GM21528 (cell line): ENCODE measurements at regions not wholly inside any gene's neighbourhood (a gene's known extent, or its start where the extent isn't known, plus 50 kb on each side); places are given as distances from the start of the nearest gene placed in this dataset.

Experiments
- ATAC-seq: cut with Tn5 transposase; IDR thresholded peaks from one replicate; pipeline ENCODE4 v1.9.1; 2021; ENCODE audit warnings: mild to moderate bottlenecking, moderate library complexity; ENCODE audit not compliant: unreplicated experiment, low FRiP score

DNA sequence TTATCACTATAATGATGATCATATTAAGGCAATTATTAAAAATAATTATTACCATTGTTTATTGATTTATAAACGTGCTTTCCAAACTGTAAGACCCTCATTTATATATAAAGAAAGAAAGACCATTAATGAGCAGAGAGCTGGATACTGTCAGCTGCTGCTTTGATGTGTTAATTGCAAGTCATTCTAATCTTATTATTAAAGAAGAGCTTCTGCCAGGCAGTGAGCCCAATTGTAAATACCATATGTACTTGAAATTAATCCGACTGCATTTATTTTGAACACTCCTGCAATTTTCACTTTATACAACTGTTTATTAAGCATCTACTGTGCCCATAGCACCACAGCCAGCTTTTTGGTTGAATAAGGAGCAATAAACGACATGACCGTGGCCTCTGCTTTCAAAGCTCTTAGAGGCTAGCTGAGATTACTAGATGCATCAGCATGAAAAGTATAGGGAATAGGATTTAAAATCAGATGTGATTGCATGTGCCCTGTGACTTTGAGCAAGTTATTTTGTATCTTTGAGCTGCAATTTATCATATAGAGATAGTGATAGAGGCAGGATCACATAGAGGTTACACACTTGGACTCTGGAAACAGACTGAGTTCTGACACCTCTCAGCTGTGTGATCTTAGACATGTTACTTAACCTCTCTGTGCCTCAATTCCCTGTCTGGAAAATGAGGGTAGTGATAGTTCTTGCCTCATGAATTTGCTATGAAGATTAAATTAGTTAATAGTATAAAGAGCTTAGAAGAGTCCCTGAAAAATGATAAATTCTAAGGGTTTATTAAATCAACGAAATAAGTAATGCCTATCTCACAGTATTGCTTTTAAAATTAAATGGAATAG is 83.4 kb downstream of the MYCN start:
- ATAC-seq = no peak

- ATAC-seq = no peak
These were observed 82.3 kb downstream of the MYCN start for GRCh38 chr2:16022548-16023240.

GRCh38 chr2:16021611-16022363 is 81.4 kb downstream of the MYCN start:
- ATAC-seq = no peak

DNA sequence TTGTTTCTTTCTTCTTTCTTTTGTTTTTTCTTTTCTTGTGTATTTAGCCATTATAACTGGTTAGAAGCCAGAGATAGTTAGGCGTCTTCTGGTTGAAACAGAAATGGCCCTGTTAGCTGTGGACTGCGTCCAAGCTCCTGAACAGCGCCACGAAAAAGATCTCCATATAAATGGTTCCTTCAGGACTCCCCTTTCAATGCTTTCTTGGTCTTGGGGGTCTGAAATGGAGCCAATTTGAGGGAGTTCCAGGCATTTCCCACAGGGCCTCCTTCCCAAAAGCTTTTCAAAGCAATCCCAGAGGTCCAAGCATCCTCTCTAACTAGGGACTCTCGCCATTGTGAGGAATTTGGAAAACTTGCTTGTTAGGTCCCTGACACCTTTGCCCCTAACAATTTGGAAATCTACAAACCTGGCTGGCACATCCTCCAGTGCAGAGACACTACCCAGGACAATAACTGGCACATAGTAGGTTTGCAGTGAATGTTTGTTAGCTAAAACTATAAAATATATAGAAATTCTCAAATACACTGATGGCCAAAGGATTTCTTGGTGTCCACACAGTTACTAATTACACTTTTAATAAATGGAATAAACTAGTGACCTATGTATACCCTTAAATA is 80.1 kb downstream of the MYCN start:
- no peak for ATAC-seq

DNA sequence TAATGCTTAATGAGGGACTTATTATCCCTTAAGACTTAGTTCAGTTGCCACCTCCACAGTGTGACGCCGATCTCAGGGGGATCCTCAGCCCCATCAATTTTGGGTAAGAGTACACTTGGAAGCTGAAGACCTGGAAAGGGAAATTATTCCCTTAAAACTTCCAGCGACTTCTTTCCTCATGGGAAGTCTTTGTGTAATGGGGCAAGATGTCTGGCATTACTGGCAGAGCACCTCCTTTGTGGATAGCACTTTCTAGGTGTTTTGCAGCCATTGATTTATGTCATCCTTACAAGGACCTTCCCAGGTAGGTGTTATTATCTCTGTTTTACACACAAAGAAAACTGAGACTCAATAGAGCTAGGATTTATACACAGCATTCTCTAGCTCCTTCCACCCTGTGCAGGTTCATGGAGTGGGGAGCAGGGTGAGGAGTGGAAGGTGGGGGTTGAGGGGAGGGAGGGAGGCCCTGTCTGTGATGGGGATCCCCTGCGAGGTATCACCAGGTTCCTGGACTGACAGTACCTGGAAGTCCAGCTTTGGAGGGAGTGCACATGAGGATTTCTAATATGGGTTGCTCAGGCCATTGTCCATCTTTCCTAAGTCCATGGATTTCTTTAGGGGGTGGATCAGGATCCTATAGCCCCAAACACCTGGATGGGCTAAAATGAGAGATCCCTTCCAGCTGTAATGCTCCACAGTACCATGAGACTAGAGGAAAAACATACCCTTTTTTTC is 79.4 kb downstream of the MYCN start:
- no peak for ATAC-seq

- ATAC-seq = no peak
These were observed 78.7 kb downstream of the MYCN start for GRCh38 chr2:16019060-16019480.

DNA sequence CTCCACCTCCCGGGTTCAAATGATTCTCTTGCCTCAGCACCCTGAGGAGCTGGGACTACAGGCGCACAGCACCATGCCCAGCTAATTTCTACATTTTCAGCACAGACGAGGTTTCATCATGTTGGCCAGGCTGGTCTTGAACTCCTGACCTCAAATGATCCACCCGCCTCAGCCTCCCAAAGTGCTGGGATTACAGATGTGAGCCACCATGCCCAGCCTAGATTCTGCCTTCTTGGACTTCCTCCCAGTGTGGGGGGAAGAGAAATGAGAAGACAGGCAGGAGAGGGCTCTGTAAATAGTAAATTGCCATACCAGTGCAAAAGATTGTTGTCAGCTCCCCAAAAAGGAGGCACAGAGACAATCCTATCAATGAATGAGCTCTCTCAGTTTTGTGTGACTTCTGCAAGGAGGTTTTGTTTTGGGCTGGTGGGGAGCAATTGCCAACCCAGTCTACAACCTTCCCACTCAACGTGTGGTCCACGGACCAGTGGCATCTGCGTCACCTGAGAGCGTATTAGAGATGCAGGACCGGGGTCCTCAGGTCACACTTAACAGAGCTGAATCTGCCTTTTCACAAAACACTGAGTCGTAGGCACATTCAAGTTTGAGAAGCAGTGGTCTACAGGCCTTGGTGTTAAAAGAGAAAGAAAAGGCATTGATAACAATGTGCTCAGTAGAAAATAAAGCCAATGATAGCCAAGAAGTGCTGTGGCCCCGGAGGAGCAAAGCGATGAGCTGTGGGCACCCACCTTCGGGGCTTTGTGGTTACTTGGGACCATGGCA is 78.1 kb downstream of the MYCN start:
- no peak for ATAC-seq

GRCh38 chr2:16016282-16016681 is 75.9 kb downstream of the MYCN start:
- no peak for ATAC-seq

DNA sequence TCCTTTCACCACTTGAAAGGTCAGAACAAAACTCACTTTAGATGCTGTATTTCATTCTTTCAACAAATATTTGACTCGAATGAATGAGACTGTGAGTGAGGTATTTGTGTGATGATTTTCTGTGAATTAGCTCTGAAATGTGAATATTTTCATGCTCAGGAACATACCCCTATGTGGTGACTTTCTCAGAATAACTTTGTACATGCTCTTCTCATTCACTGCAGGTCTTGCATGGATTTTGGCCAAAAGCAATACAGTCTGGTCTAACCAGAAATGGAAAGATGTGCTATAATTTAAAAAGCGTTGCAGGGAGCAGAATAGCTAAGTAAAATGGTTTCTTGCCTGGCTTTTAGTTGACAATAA is 75.5 kb downstream of the MYCN start:
- no peak for ATAC-seq

GRCh38 chr2:16015210-16015902 is 75.0 kb downstream of the MYCN start:
- ATAC-seq = no peak

DNA sequence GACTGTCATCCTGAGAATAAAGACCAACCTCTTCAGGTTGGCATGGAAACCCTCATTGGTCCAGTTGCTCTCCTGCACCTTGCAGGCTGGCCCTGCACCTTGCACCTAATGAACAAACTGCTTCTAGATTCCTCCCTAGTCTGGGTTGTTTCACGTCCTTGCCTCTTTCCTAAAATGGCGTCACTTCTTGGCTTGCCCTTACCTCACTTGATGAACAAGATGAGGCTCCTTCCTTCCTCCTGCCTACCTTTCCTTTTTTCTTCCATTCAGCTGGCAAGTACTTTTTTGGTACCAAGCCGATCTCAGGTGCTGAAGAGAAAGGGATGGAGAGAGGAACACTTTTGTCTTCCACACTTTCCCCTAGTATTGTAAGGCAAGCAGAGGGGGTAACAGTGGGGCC is 74.5 kb downstream of the MYCN start:
- ATAC-seq = no peak

GRCh38 chr2:16014041-16014787 is 73.9 kb downstream of the MYCN start:
- ATAC-seq = no peak

- ATAC-seq = no peak
These were observed 73.1 kb downstream of the MYCN start for GRCh38 chr2:16013359-16013911.

- ATAC-seq = no peak
These were observed 72.4 kb downstream of the MYCN start for GRCh38 chr2:16012626-16013358.

GRCh38 chr2:16012029-16012596 is 71.8 kb downstream of the MYCN start:
- no peak for ATAC-seq

GRCh38 chr2:16011621-16011960 is 71.2 kb downstream of the MYCN start:
- ATAC-seq = no peak
